K562 (cell line): ENCODE measurements at regions not wholly inside any gene's neighbourhood (a gene's known extent, or its start where the extent isn't known, plus 50 kb on each side); places are given as distances from the start of the nearest gene placed in this dataset.

Source experiments
- ATAC-seq: fragments of 200-7000 bp; cut with Tn5 transposase; 3 replicates; pipeline ENCODE4 v1.9.1; 2020; ENCODE audit warnings: moderate library complexity
- BruUV-seq: library from RNA; stranded (reverse); fragments of 400-500 nt; replicated peaks from 2 replicates; lab custom pipeline; 2021; lab: Mats Ljungman, UMichigan
- CTCF ChIA-PET: fragments of 300-600 bp; formaldehyde crosslinking; extraction: SDS; loops from one replicate; lab custom pipeline; 2021; ENCODE audit warnings: low intra/inter-chr PET ratio; lab: Yijun Ruan, JAX
- POLR2A ChIA-PET: fragments of 300-600, 350-650 bp; sonication (Branson Sonifier 250); formaldehyde crosslinking; extraction: SDS; loops from one replicate; lab custom pipeline; 2021; ENCODE audit warnings: antibody characterized with exemption, inconsistent platforms; lab: Yijun Ruan, JAX
- DNase-seq, 4 experiments: peaks; one replicate each; pipeline versions ENCODE4 v3.0.0 to v3.0.0-alpha.2; 2011 to 2018; ENCODE audit warnings: low spot score in 3 of 4, mixed read lengths in 3 of 4; ENCODE audit errors: extremely low read depth in 1 of 4
- FAIRE-seq: peaks from 2 replicates; lab custom pipeline; 2011; peaks lifted over from hg19 to GRCh38; lab: Jason Lieb, UNC
- H2AFZ ChIP-seq: 2 replicates; pipeline ENCODE4 v1.6.0; 2011; ENCODE audit warnings: low read depth, low read length, control low read depth, inconsistent platforms
- H3K27ac ChIP-seq: fragments of 200-600 bp; 3 replicates; pipeline ENCODE4 v1.8.0; 2011; ENCODE audit warnings: low read depth, mild to moderate bottlenecking, control low read depth, inconsistent platforms, low read length, moderate library complexity, mixed read lengths; ENCODE audit errors: extremely low read depth
- H3K27me3 ChIP-seq, 2 experiments: fragments of 300-600 bp in 1 of 2; 2 replicates in 1 of 2; 3 replicates in 1 of 2; pipeline versions ENCODE4 v1.6.0 to v1.8.0; 2011; ENCODE audit warnings: inconsistent platforms in 2 of 2, low read length in 2 of 2, mild to moderate bottlenecking in 1 of 2, mixed read lengths in 1 of 2, moderate library complexity in 1 of 2; ENCODE audit not compliant: control insufficient read depth in 2 of 2, insufficient read depth in 2 of 2
- H3K36me3 ChIP-seq: fragments of 300-600 bp; 3 replicates; pipeline ENCODE4 v1.8.0; 2011; ENCODE audit warnings: mild to moderate bottlenecking, low read length, inconsistent platforms; ENCODE audit not compliant: control insufficient read depth, insufficient read depth
- H3K4me1 ChIP-seq, 2 experiments: fragments of 200-600 bp in 1 of 2; replicated peaks in 1 of 2; 2 replicates in 1 of 2; 3 replicates in 1 of 2; pipeline versions ENCODE4 v1.5.1 to v1.8.0; 2011; ENCODE audit warnings: inconsistent platforms in 2 of 2, low read length in 2 of 2, mild to moderate bottlenecking in 1 of 2, mixed read lengths in 1 of 2, moderate library complexity in 1 of 2; ENCODE audit not compliant: control insufficient read depth in 2 of 2, insufficient read depth in 2 of 2
- H3K4me2 ChIP-seq: 2 replicates; pipeline ENCODE4 v1.6.1; 2011; ENCODE audit warnings: low read length, control low read depth, inconsistent platforms, mixed read lengths; ENCODE audit not compliant: insufficient read depth
- H3K4me3 ChIP-seq: fragments of 200-600 bp; sonication (generic), shearing (Covaris generic); 2 replicates; pipeline ENCODE4 v1.5.1; 2016; ENCODE audit warnings: control low read depth, inconsistent platforms
- H3K79me2 ChIP-seq: fragments of 200-600 bp; 3 replicates; pipeline ENCODE4 v1.8.0; 2011; ENCODE audit warnings: low read length, inconsistent platforms; ENCODE audit not compliant: control insufficient read depth, insufficient read depth
- H3K9ac ChIP-seq, 2 experiments: 2 replicates each; pipeline versions ENCODE4 v1.6.0 to v1.6.1; 2011; ENCODE audit warnings: low read depth in 2 of 2, low read length in 2 of 2, control low read depth in 1 of 2, inconsistent platforms in 1 of 2, mild to moderate bottlenecking in 1 of 2, mixed read lengths in 1 of 2; ENCODE audit not compliant: insufficient read depth in 1 of 2
- H3K9me1 ChIP-seq: one replicate; pipeline ENCODE4 v1.6.0; 2011; ENCODE audit warnings: inconsistent platforms, mild to moderate bottlenecking, low read length, moderate library complexity; ENCODE audit not compliant: control insufficient read depth, insufficient read depth
- H3K9me3 ChIP-seq: replicated peaks from 2 replicates; pipeline ENCODE4 v1.5.1; 2011; ENCODE audit warnings: low read depth, low read length, inconsistent platforms; ENCODE audit not compliant: control insufficient read depth, insufficient read depth
- H4K20me1 ChIP-seq: replicated peaks from 2 replicates; pipeline ENCODE4 v1.6.1; 2011; ENCODE audit warnings: low read length, inconsistent platforms, mixed read lengths; ENCODE audit not compliant: control insufficient read depth, insufficient read depth
- HMG20A ChIP-seq: fragments of 450-650 bp; formaldehyde crosslinking; conservative IDR thresholded peaks from 2 replicates; pipeline ENCODE4 v1.4.0; 2020; ENCODE audit warnings: mild to moderate bottlenecking, mixed read lengths
- NFXL1 ChIP-seq: fragments of 450-650 bp; formaldehyde crosslinking; IDR thresholded peaks from 2 replicates; pipeline ENCODE4 v1.4.0; 2021; ENCODE audit warnings: mild to moderate bottlenecking
- ZNF174 ChIP-seq: fragments of 250-450 bp; sonication (Bioruptor Pico); IDR thresholded peaks from 2 replicates; pipeline ENCODE4 v1.4.0; 2020; ENCODE audit warnings: mild to moderate bottlenecking
- WGBS: fragments of 100-300 bp; shearing (Covaris generic); methylation state at CpG from one replicate; pipeline ENCODE4 v1.1.6; 2016; ENCODE audit warnings: low coverage, mixed read lengths; ENCODE audit not compliant: insufficient coverage; ENCODE audit errors: missing lambda C conversion rate; 5-methylcytosine and 5-hydroxymethylcytosine counted together
- in situ Hi-C: fragments of 300-500 bp; cut with MboI; formaldehyde crosslinking; loops from 4 replicates; pipeline ENCODE4 v1.15.0; 2018; ENCODE audit warnings: inconsistent platforms, mixed read lengths
- intact Hi-C: fragments of 100-400 bp; cut with micrococcal nuclease; formaldehyde crosslinking; loops from 2 replicates; pipeline ENCODE4 v1.14.2; 2022
- TF ChIP-seq, protein P1 (sequence below), 3 experiments: fragments of 200-800 bp in 1 of 3; fragments of 250-450 bp in 1 of 3; fragments of 450-650 bp in 1 of 3; sonication (Bioruptor Pico) in 1 of 3; sonication (Bioruptor generic) in 1 of 3; formaldehyde crosslinking in 1 of 3; IDR thresholded peaks; 2 replicates each; pipeline versions ENCODE4 v1.6.1 to v1.8.0; 2016 to 2022; ENCODE audit warnings: mild to moderate bottlenecking in 2 of 3, missing genetic modification characterization in 2 of 3, missing compliant biosample characterization in 1 of 3, moderate library complexity in 1 of 3

DNA sequence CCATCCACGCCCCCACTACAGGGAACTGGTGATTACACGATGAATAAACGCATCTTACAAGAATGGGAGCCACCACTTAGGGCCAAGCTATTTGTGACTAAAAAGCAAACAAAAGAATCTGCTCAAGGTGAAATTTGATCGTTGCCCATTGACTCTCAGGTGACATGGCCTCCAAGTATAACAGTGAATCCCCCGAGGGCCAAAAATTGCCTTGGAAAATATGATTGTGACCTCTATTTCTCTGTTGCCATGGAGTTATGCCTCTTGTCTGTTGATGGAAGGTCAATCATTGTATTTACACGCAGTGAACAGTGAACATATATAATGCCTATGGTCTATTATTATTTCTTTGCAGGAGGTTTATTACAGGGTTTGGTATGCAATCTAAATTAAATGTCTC, 282.3 kb downstream of the KLF6 start:
- Histone ChIP-seq H3K9me3 (no peaks in the 10 kb centered on the region), H2AFZ (no peak overlapping the region), H3K79me2 (no peaks in the 10 kb centered on the region), H3K4me2 (no peak overlapping the region), H3K9me1 (no peaks in the 10 kb centered on the region), H3K4me1 (no peaks in the 10 kb centered on the region), H3K9ac (no peak overlapping the region), H3K27me3 (peaks cover 2 to 10% of the 10 kb centered on the region in 2 experiments; a peak in 3 of 5 replicates), H3K27ac (no peak overlapping the region), H3K4me3 (no peak overlapping the region), H4K20me1 (0 out of 2 replicates have a peak, but pooled peaks cover 9% of the 10 kb centered on the region), H3K36me3 (no peaks in the 10 kb centered on the region)
- BruUV-seq = no TSS peak
- FAIRE-seq (no peak), ATAC-seq (no peak), DNase-seq (no peak)
- POLR2A ChIA-PET = no interaction called here
- in situ Hi-C loops = no loop called here
- CTCF ChIA-PET = no interaction called here
- intact Hi-C loops = no loop called here
- 3% methylated on average over 6 of the region's 6 CpGs for WGBS
- TF ChIP-seq, protein P1, sequence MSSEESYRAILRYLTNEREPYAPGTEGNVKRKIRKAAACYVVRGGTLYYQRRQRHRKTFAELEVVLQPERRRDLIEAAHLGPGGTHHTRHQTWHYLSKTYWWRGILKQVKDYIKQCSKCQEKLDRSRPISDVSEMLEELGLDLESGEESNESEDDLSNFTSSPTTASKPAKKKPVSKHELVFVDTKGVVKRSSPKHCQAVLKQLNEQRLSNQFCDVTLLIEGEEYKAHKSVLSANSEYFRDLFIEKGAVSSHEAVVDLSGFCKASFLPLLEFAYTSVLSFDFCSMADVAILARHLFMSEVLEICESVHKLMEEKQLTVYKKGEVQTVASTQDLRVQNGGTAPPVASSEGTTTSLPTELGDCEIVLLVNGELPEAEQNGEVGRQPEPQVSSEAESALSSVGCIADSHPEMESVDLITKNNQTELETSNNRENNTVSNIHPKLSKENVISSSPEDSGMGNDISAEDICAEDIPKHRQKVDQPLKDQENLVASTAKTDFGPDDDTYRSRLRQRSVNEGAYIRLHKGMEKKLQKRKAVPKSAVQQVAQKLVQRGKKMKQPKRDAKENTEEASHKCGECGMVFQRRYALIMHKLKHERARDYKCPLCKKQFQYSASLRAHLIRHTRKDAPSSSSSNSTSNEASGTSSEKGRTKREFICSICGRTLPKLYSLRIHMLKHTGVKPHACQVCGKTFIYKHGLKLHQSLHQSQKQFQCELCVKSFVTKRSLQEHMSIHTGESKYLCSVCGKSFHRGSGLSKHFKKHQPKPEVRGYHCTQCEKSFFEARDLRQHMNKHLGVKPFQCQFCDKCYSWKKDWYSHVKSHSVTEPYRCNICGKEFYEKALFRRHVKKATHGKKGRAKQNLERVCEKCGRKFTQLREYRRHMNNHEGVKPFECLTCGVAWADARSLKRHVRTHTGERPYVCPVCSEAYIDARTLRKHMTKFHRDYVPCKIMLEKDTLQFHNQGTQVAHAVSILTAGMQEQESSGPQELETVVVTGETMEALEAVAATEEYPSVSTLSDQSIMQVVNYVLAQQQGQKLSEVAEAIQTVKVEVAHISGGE (CRISPR knock-in tag; IDR thresholded peaks at IDR 0.05) = no peak
- no peak for TF ChIP-seq ZNF174 (CRISPR knock-in tag)
- no peak for TF ChIP-seq HMG20A
- TF ChIP-seq NFXL1 = no peak
